WTC11 (cell line): ENCODE measurements at regions not wholly inside any gene's neighbourhood (a gene's known extent, or its start where the extent isn't known, plus 50 kb on each side); places are given as distances from the start of the nearest gene placed in this dataset.
A peak's percentile ranks its signal among the peaks of the same experiment; 100 is the strongest.

Source experiments
- CBFB ChIP-seq: sonication (generic); formaldehyde crosslinking; IDR thresholded peaks from 2 replicates; pipeline ENCODE4 v1.8.1; 2022; ENCODE audit warnings: mild to moderate bottlenecking, low read depth, missing genetic modification reagents
- CTCF ChIP-seq: fragments of 200-600 bp; IDR thresholded peaks from 2 replicates; pipeline ENCODE4 v1.8.0; 2022; ENCODE audit warnings: antibody characterized with exemption
- E2F1 ChIP-seq: sonication (generic); formaldehyde crosslinking; IDR thresholded peaks from 2 replicates; pipeline ENCODE4 v1.8.0; 2022; ENCODE audit warnings: mild to moderate bottlenecking, missing genetic modification reagents
- EMX1 ChIP-seq: fragments of 250-450 bp; sonication (Bioruptor Pico); IDR thresholded peaks from 2 replicates; pipeline ENCODE4 v1.8.0; 2021; ENCODE audit warnings: mild to moderate bottlenecking
- ESRRA ChIP-seq: sonication (generic); formaldehyde crosslinking; IDR thresholded peaks from 2 replicates; pipeline ENCODE4 v1.8.1; 2022; ENCODE audit warnings: mild to moderate bottlenecking, missing genetic modification reagents, borderline replicate concordance
- IRF1 ChIP-seq: sonication (generic); formaldehyde crosslinking; IDR thresholded peaks from 2 replicates; pipeline ENCODE4 v1.8.0; 2023; ENCODE audit warnings: missing genetic modification reagents
- JAZF1 ChIP-seq: fragments of 250-450 bp; sonication (Bioruptor Pico); IDR thresholded peaks from 2 replicates; pipeline ENCODE4 v1.9.0; 2021; ENCODE audit warnings: moderate library complexity, mild to moderate bottlenecking, inconsistent platforms
- MAX ChIP-seq: sonication (generic); formaldehyde crosslinking; IDR thresholded peaks from 2 replicates; pipeline ENCODE4 v1.8.0; 2022; ENCODE audit warnings: mild to moderate bottlenecking, missing genetic modification reagents
- MYBL2 ChIP-seq: sonication (generic); formaldehyde crosslinking; IDR thresholded peaks from 2 replicates; pipeline ENCODE4 v1.8.1; 2023; ENCODE audit warnings: mild to moderate bottlenecking, moderate library complexity, missing genetic modification reagents
- SP1 ChIP-seq: sonication (generic); formaldehyde crosslinking; conservative IDR thresholded peaks from 2 replicates; pipeline ENCODE4 v1.8.1; 2022; ENCODE audit warnings: missing genetic modification reagents
- STAT6 ChIP-seq: sonication (generic); formaldehyde crosslinking; conservative IDR thresholded peaks from 2 replicates; pipeline ENCODE4 v1.8.1; 2023; ENCODE audit warnings: mild to moderate bottlenecking, low read depth, missing genetic modification reagents, moderate library complexity
- TEAD1 ChIP-seq: sonication (generic); formaldehyde crosslinking; IDR thresholded peaks from 2 replicates; pipeline ENCODE4 v1.8.0; 2022; ENCODE audit warnings: mild to moderate bottlenecking, missing genetic modification reagents
- ZNF138 ChIP-seq: sonication (generic); formaldehyde crosslinking; conservative IDR thresholded peaks from 2 replicates; pipeline ENCODE4 v1.8.1; 2022; ENCODE audit warnings: mild to moderate bottlenecking, moderate library complexity, missing genetic modification reagents
- ZNF396 ChIP-seq: fragments of 250-450 bp; sonication (Bioruptor Pico); IDR thresholded peaks from 2 replicates; pipeline ENCODE4 v1.8.0; 2021; ENCODE audit warnings: mild to moderate bottlenecking, moderate library complexity, borderline replicate concordance
- ZNF512 ChIP-seq: sonication (generic); formaldehyde crosslinking; IDR thresholded peaks from 2 replicates; pipeline ENCODE4 v1.8.1; 2022; ENCODE audit warnings: missing genetic modification reagents, borderline replicate concordance
- TF ChIP-seq, protein P1 (sequence below): fragments of 250-450 bp; sonication (Bioruptor Pico); IDR thresholded peaks from 2 replicates; pipeline ENCODE4 v1.8.0; 2021; ENCODE audit warnings: mild to moderate bottlenecking
- TF ChIP-seq, protein P2 (sequence below): sonication (generic); formaldehyde crosslinking; IDR thresholded peaks from 2 replicates; pipeline ENCODE4 v1.8.1; 2022; ENCODE audit warnings: mild to moderate bottlenecking, missing genetic modification reagents, moderate library complexity, borderline replicate concordance
- TF ChIP-seq, protein P3 (sequence below): sonication (generic); formaldehyde crosslinking; IDR thresholded peaks from 2 replicates; pipeline ENCODE4 v1.8.1; 2023; ENCODE audit warnings: mild to moderate bottlenecking, moderate library complexity, missing genetic modification reagents
- TF ChIP-seq, protein P4 (sequence below): sonication (generic); formaldehyde crosslinking; conservative IDR thresholded peaks from 2 replicates; pipeline ENCODE4 v1.8.1; 2022; ENCODE audit warnings: mild to moderate bottlenecking, missing genetic modification reagents
- TF ChIP-seq, protein P5 (sequence below): sonication (generic); formaldehyde crosslinking; IDR thresholded peaks from 2 replicates; pipeline ENCODE4 v1.8.0; 2022; ENCODE audit warnings: mild to moderate bottlenecking, missing genetic modification reagents
- TF ChIP-seq, protein P6 (sequence below): sonication (generic); formaldehyde crosslinking; IDR thresholded peaks from 2 replicates; pipeline ENCODE4 v1.8.1; 2022; ENCODE audit warnings: low read depth, missing genetic modification reagents, borderline replicate concordance

DNA sequence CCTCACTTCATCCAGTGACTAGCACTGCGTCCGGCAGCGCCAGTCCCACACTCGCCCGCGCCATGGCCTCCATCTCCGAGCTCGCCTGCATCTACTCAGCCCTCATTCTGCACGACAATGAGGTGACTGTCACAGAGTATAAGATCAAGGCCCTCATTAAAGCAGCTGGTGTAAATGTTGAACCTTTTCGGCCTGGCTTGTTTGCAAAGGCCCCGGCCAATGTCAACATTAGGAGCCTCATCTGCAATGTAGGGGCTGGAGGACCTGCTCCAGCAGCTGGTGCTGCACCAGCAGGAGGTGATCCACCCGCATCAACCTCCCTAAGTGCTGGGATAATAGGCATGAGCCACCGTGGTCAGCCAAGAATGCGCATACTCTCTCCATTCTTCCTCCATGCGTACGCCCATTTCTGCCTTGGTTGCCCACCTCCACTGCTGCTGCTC, 59.9 kb downstream of the IRF2BPL start (continued):
- TF ChIP-seq E2F1 (CRISPR knock-in tag), result no peak
- TF ChIP-seq MAX (CRISPR knock-in tag), result peak; percentile 67; the same call in 1 of the 2 replicates
- TF ChIP-seq ZNF512, result no peak
- no peak for TF ChIP-seq CBFB
- TF ChIP-seq, protein P1, sequence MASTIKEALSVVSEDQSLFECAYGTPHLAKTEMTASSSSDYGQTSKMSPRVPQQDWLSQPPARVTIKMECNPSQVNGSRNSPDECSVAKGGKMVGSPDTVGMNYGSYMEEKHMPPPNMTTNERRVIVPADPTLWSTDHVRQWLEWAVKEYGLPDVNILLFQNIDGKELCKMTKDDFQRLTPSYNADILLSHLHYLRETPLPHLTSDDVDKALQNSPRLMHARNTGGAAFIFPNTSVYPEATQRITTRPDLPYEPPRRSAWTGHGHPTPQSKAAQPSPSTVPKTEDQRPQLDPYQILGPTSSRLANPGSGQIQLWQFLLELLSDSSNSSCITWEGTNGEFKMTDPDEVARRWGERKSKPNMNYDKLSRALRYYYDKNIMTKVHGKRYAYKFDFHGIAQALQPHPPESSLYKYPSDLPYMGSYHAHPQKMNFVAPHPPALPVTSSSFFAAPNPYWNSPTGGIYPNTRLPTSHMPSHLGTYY (CRISPR knock-in tag), result no peak
- peak; percentile 54; the same call in 1 of the 2 replicates for TF ChIP-seq SP1
- TF ChIP-seq, protein P2, sequence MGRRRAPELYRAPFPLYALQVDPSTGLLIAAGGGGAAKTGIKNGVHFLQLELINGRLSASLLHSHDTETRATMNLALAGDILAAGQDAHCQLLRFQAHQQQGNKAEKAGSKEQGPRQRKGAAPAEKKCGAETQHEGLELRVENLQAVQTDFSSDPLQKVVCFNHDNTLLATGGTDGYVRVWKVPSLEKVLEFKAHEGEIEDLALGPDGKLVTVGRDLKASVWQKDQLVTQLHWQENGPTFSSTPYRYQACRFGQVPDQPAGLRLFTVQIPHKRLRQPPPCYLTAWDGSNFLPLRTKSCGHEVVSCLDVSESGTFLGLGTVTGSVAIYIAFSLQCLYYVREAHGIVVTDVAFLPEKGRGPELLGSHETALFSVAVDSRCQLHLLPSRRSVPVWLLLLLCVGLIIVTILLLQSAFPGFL (CRISPR knock-in tag), result no peak
- TF ChIP-seq, protein P3, sequence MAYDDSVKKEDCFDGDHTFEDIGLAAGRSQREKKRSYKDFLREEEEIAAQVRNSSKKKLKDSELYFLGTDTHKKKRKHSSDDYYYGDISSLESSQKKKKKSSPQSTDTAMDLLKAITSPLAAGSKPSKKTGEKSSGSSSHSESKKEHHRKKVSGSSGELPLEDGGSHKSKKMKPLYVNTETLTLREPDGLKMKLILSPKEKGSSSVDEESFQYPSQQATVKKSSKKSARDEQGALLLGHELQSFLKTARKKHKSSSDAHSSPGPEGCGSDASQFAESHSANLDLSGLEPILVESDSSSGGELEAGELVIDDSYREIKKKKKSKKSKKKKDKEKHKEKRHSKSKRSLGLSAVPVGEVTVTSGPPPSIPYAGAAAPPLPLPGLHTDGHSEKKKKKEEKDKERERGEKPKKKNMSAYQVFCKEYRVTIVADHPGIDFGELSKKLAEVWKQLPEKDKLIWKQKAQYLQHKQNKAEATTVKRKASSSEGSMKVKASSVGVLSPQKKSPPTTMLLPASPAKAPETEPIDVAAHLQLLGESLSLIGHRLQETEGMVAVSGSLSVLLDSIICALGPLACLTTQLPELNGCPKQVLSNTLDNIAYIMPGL (CRISPR knock-in tag), result no peak
- TF ChIP-seq CTCF, result no peak
- TF ChIP-seq, protein P4, sequence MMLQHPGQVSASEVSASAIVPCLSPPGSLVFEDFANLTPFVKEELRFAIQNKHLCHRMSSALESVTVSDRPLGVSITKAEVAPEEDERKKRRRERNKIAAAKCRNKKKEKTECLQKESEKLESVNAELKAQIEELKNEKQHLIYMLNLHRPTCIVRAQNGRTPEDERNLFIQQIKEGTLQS (CRISPR knock-in tag), result no peak
- no peak for TF ChIP-seq JAZF1
- no peak for TF ChIP-seq ZNF396 (CRISPR knock-in tag)
- no peak for TF ChIP-seq IRF1
- TF ChIP-seq, protein P5, sequence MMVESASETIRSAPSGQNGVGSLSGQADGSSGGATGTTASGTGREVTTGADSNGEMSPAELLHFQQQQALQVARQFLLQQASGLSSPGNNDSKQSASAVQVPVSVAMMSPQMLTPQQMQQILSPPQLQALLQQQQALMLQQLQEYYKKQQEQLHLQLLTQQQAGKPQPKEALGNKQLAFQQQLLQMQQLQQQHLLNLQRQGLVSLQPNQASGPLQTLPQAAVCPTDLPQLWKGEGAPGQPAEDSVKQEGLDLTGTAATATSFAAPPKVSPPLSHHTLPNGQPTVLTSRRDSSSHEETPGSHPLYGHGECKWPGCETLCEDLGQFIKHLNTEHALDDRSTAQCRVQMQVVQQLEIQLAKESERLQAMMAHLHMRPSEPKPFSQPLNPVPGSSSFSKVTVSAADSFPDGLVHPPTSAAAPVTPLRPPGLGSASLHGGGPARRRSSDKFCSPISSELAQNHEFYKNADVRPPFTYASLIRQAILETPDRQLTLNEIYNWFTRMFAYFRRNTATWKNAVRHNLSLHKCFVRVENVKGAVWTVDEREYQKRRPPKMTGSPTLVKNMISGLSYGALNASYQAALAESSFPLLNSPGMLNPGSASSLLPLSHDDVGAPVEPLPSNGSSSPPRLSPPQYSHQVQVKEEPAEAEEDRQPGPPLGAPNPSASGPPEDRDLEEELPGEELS (CRISPR knock-in tag), result peak; percentile 92
- TF ChIP-seq, protein P6, sequence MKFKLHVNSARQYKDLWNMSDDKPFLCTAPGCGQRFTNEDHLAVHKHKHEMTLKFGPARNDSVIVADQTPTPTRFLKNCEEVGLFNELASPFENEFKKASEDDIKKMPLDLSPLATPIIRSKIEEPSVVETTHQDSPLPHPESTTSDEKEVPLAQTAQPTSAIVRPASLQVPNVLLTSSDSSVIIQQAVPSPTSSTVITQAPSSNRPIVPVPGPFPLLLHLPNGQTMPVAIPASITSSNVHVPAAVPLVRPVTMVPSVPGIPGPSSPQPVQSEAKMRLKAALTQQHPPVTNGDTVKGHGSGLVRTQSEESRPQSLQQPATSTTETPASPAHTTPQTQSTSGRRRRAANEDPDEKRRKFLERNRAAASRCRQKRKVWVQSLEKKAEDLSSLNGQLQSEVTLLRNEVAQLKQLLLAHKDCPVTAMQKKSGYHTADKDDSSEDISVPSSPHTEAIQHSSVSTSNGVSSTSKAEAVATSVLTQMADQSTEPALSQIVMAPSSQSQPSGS (CRISPR knock-in tag), result no peak
- TF ChIP-seq EMX1 (CRISPR knock-in tag), result no peak
- TF ChIP-seq ZNF138 (CRISPR knock-in tag), result 0 out of 2 replicates have a peak, but pooled peaks have one; percentile 35
- peak; percentile 94 for TF ChIP-seq TEAD1 (CRISPR knock-in tag)
- TF ChIP-seq ESRRA, result no peak
- no peak for TF ChIP-seq MYBL2 (CRISPR knock-in tag)
- TF ChIP-seq STAT6, result no peak
